ENCODE measurements at regions not wholly inside any gene's neighbourhood (a gene's known extent, or its start where the extent isn't known, plus 50 kb on each side); places are given as distances from the start of the nearest gene placed in this dataset.
"Not testable (repeated sequence)": the region's sequence is repeated elsewhere in the genome, so short reads cannot be mapped to it uniquely, and the experiment has no call there.

- Histone ChIP-seq H3K4me3 (no peak overlapping the region), H3K9me3 (replicated peaks) (no peaks in the 10 kb centered on the region)
- no peak for DNase-seq (ENCODE audit: low read depth in 1 of 2, low spot score in 2 of 2)
Observed at GRCh38 chr14:57051633-57052032, 217.1 kb downstream of the EXOC5 start.

GRCh38 chr14:57049848-57050247 lies 218.9 kb downstream of the EXOC5 start:
- H3K27ac ChIP-seq: no peak overlapping the region
- H3K27me3 ChIP-seq (replicated peaks): 0 out of 2 replicates have a peak, but pooled peaks cover 4% of the 10 kb centered on the region
- H3K4me1 ChIP-seq (replicated peaks): no peaks in the 10 kb centered on the region
- no peaks in the 10 kb centered on the region for H3K9me3 ChIP-seq (replicated peaks)
- no peak for DNase-seq (ENCODE audit: low read depth in 1 of 2, low spot score in 2 of 2)
- no peak overlapping the region for H3K4me3 ChIP-seq
- H3K36me3 ChIP-seq: no peaks in the 10 kb centered on the region

More at GRCh38 chr14:57051633-57052032, 217.1 kb downstream of the EXOC5 start:
- Histone ChIP-seq H3K36me3 (no peaks in the 10 kb centered on the region), H3K4me1 (replicated peaks) (no peaks in the 10 kb centered on the region), H3K27ac (no peak overlapping the region), H3K27me3 (replicated peaks) (0 out of 2 replicates have a peak, but pooled peaks cover 4% of the 10 kb centered on the region)

- no peak overlapping the region for H3K27ac ChIP-seq
- H3K27me3 ChIP-seq (replicated peaks): 0 out of 2 replicates have a peak, but pooled peaks cover 4% of the 10 kb centered on the region
- no peaks in the 10 kb centered on the region for H3K9me3 ChIP-seq (replicated peaks)
- no peak for DNase-seq (ENCODE audit: low read depth in 1 of 2, low spot score in 2 of 2)
- no peaks in the 10 kb centered on the region for H3K36me3 ChIP-seq
- no peak overlapping the region for H3K4me3 ChIP-seq
- H3K4me1 ChIP-seq (replicated peaks): no peaks in the 10 kb centered on the region
Observed at GRCh38 chr14:57046175-57046574, 222.5 kb downstream of the EXOC5 start.

GRCh38 chr14:57044101-57044973 lies 224.4 kb downstream of the EXOC5 start:
- DNase-seq (ENCODE audit: low read depth in 1 of 2, low spot score in 2 of 2); H3K4me1 ChIP-seq (replicated peaks); H3K27ac ChIP-seq: not testable (repeated sequence)

GRCh38 chr14:57038689-57039088 lies 228.4 kb upstream of the OTX2 start:
- H3K27me3 ChIP-seq (replicated peaks): peaks cover 3% of the 10 kb centered on the region
- no peak overlapping the region for H3K4me3 ChIP-seq
- no peaks in the 10 kb centered on the region for H3K4me1 ChIP-seq (replicated peaks)
- no peak for DNase-seq (ENCODE audit: low read depth in 1 of 2, low spot score in 2 of 2)
- H3K36me3 ChIP-seq: no peaks in the 10 kb centered on the region
- H3K27ac ChIP-seq: no peak overlapping the region
- H3K9me3 ChIP-seq (replicated peaks): no peaks in the 10 kb centered on the region

More at GRCh38 chr14:57044101-57044973, 224.4 kb downstream of the EXOC5 start:
- not testable (repeated sequence) for H3K27me3 ChIP-seq (replicated peaks); H3K4me3 ChIP-seq; H3K36me3 ChIP-seq; H3K9me3 ChIP-seq (replicated peaks)

- H3K36me3 ChIP-seq: no peaks in the 10 kb centered on the region
- no peak for DNase-seq (ENCODE audit: low read depth in 1 of 2, low spot score in 2 of 2)
- no peak overlapping the region for H3K27ac ChIP-seq
Observed at GRCh38 chr14:57031474-57031873, 221.2 kb upstream of the OTX2 start.

GRCh38 chr14:57029620-57030253 lies 219.5 kb upstream of the OTX2 start:
- Histone ChIP-seq H3K4me1 (replicated peaks) (no peaks in the 10 kb centered on the region), H3K36me3 (no peaks in the 10 kb centered on the region), H3K4me3 (no peak overlapping the region), H3K9me3 (replicated peaks) (no peaks in the 10 kb centered on the region), H3K27ac (no peak overlapping the region), H3K27me3 (replicated peaks) (peaks cover 3% of the 10 kb centered on the region; the same call in 1 of the 2 replicates)
- no peak for DNase-seq (ENCODE audit: low read depth in 1 of 2, low spot score in 2 of 2)

More at GRCh38 chr14:57031474-57031873, 221.2 kb upstream of the OTX2 start:
- Histone ChIP-seq H3K4me1 (replicated peaks) (no peaks in the 10 kb centered on the region), H3K27me3 (replicated peaks) (peaks cover 3% of the 10 kb centered on the region; the same call in 1 of the 2 replicates), H3K4me3 (no peak overlapping the region), H3K9me3 (replicated peaks) (no peaks in the 10 kb centered on the region)

GRCh38 chr14:57025456-57025855 lies 215.2 kb upstream of the OTX2 start:
- no peak for DNase-seq (ENCODE audit: low read depth in 1 of 2, low spot score in 2 of 2)
- no peaks in the 10 kb centered on the region for H3K36me3 ChIP-seq
- no peaks in the 10 kb centered on the region for H3K9me3 ChIP-seq (replicated peaks)
- no peak overlapping the region for H3K27ac ChIP-seq
- no peaks in the 10 kb centered on the region for H3K27me3 ChIP-seq (replicated peaks)
- no peaks in the 10 kb centered on the region for H3K4me1 ChIP-seq (replicated peaks)
- H3K4me3 ChIP-seq: no peak overlapping the region

GRCh38 chr14:57022608-57023007 lies 212.3 kb upstream of the OTX2 start:
- Histone ChIP-seq H3K27me3 (replicated peaks) (no peaks in the 10 kb centered on the region), H3K9me3 (replicated peaks) (no peaks in the 10 kb centered on the region), H3K4me3 (no peak overlapping the region), H3K36me3 (no peaks in the 10 kb centered on the region), H3K4me1 (replicated peaks) (no peaks in the 10 kb centered on the region), H3K27ac (no peak overlapping the region)
- DNase-seq (ENCODE audit: low read depth in 1 of 2, low spot score in 2 of 2): no peak

- H3K27ac ChIP-seq: no peak overlapping the region
- DNase-seq (ENCODE audit: low read depth in 1 of 2, low spot score in 2 of 2): no peak
- H3K4me1 ChIP-seq (replicated peaks): no peaks in the 10 kb centered on the region
Observed at GRCh38 chr14:57018065-57018464, 207.8 kb upstream of the OTX2 start.

GRCh38 chr14:57013987-57014386 lies 203.7 kb upstream of the OTX2 start:
- Histone ChIP-seq H3K4me1 (replicated peaks) (no peaks in the 10 kb centered on the region), H3K4me3 (no peak overlapping the region)
- no peak for DNase-seq (ENCODE audit: low read depth in 1 of 2, low spot score in 2 of 2)

More at GRCh38 chr14:57018065-57018464, 207.8 kb upstream of the OTX2 start:
- H3K4me3 ChIP-seq: no peak overlapping the region
- no peaks in the 10 kb centered on the region for H3K27me3 ChIP-seq (replicated peaks)
- no peaks in the 10 kb centered on the region for H3K36me3 ChIP-seq
- H3K9me3 ChIP-seq (replicated peaks): no peaks in the 10 kb centered on the region

GRCh38 chr14:57009585-57010515 lies 199.6 kb upstream of the OTX2 start:
- no peak for DNase-seq (ENCODE audit: low read depth in 1 of 2, low spot score in 2 of 2)
- H3K27ac ChIP-seq: no peak overlapping the region
- H3K36me3 ChIP-seq: no peaks in the 10 kb centered on the region
- H3K27me3 ChIP-seq (replicated peaks): no peaks in the 10 kb centered on the region; the same call in 1 of the 2 replicates
- no peaks in the 10 kb centered on the region for H3K4me1 ChIP-seq (replicated peaks)
- H3K9me3 ChIP-seq (replicated peaks): no peaks in the 10 kb centered on the region
- H3K4me3 ChIP-seq: no peak overlapping the region

More at GRCh38 chr14:57013987-57014386, 203.7 kb upstream of the OTX2 start:
- Histone ChIP-seq H3K27ac (no peak overlapping the region), H3K9me3 (replicated peaks) (no peaks in the 10 kb centered on the region), H3K27me3 (replicated peaks) (no peaks in the 10 kb centered on the region; the same call in 1 of the 2 replicates), H3K36me3 (no peaks in the 10 kb centered on the region)

GRCh38 chr14:57008534-57008933 lies 198.3 kb upstream of the OTX2 start:
- H3K27me3 ChIP-seq (replicated peaks): no peaks in the 10 kb centered on the region; the same call in 1 of the 2 replicates
- H3K36me3 ChIP-seq: no peaks in the 10 kb centered on the region
- H3K9me3 ChIP-seq (replicated peaks): no peaks in the 10 kb centered on the region
- no peaks in the 10 kb centered on the region for H3K4me1 ChIP-seq (replicated peaks)
- H3K27ac ChIP-seq: no peak overlapping the region
- DNase-seq (ENCODE audit: low read depth in 1 of 2, low spot score in 2 of 2): no peak
- H3K4me3 ChIP-seq: no peak overlapping the region
